ENCODE measurements at regions not wholly inside any gene's neighbourhood (a gene's known extent, or its start where the extent isn't known, plus 50 kb on each side); places are given as distances from the start of the nearest gene placed in this dataset.

GRCh38 chr10:55043540-55043939, 242.5 kb upstream of the PCDH15 start:
- no peaks in the 10 kb centered on the region for H3K27me3 Mint-ChIP-seq
- no peak overlapping the region for H3K27ac Mint-ChIP-seq
- no peak overlapping the region for H3K4me3 Mint-ChIP-seq (ENCODE audit: low read depth)
- TF ChIP-seq, protein P1, sequence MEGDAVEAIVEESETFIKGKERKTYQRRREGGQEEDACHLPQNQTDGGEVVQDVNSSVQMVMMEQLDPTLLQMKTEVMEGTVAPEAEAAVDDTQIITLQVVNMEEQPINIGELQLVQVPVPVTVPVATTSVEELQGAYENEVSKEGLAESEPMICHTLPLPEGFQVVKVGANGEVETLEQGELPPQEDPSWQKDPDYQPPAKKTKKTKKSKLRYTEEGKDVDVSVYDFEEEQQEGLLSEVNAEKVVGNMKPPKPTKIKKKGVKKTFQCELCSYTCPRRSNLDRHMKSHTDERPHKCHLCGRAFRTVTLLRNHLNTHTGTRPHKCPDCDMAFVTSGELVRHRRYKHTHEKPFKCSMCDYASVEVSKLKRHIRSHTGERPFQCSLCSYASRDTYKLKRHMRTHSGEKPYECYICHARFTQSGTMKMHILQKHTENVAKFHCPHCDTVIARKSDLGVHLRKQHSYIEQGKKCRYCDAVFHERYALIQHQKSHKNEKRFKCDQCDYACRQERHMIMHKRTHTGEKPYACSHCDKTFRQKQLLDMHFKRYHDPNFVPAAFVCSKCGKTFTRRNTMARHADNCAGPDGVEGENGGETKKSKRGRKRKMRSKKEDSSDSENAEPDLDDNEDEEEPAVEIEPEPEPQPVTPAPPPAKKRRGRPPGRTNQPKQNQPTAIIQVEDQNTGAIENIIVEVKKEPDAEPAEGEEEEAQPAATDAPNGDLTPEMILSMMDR (IDR thresholded peaks at IDR 0.05; ENCODE audit: unreplicated experiment), result no peak
- no peak for DNase-seq (ENCODE audit: low spot score, unreplicated experiment)
- no peaks in the 10 kb centered on the region for H3K36me3 Mint-ChIP-seq (ENCODE audit: insufficient read depth)
- no peaks in the 10 kb centered on the region for H3K9me3 Mint-ChIP-seq (ENCODE audit: low read depth)
- peaks cover 10% of the 10 kb centered on the region for H3K4me1 Mint-ChIP-seq (ENCODE audit: low read depth)

DNA sequence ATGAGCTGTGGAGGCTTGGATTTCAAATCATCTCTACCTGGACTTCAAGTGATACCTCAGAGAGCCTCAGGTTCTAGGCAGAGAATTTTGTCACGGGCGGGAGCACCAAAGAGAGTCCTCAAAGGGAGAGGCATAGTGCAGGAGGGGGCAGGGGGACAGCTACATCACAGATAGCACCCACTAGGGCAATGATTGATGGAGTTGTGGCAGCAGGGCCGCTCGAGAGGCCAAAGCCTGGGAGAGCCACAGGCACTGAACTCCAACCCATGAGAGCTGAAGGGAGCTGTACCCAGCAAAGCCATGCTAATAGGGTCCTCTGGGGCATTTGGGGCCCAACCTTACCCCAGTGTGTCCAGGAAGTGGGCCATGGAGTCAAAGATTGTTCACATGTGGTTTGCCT, 232.0 kb upstream of the PCDH15 start:
- H3K36me3 Mint-ChIP-seq (ENCODE audit: insufficient read depth), result no peaks in the 10 kb centered on the region
- TF ChIP-seq, protein P1 (IDR thresholded peaks at IDR 0.05; ENCODE audit: unreplicated experiment), result no peak

DNA sequence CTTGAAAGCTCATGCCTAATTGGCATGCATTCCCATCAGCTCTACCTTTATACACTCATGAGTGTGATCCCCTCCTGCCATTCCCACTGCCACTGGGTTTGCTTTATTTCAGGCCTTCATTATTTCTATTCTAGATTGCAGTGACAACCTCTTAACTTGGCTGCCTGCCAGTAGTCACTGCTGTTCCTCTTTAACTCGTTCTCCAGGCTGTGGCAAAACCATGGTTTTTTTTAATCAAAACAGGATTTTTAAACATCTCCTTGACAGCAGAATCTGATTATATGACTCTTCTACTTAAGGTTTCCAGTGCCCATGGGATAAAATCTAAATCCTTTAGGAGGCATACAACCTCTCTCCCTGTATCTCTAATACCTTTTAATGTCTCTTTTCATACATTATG, 223.7 kb upstream of the PCDH15 start:
- Mint-ChIP-seq H3K27me3 (no peaks in the 10 kb centered on the region), H3K4me3 (ENCODE audit: low read depth) (no peak overlapping the region), H3K36me3 (ENCODE audit: insufficient read depth) (no peaks in the 10 kb centered on the region), H3K27ac (no peak overlapping the region), H3K4me1 (ENCODE audit: low read depth) (no peaks in the 10 kb centered on the region), H3K9me3 (ENCODE audit: low read depth) (no peaks in the 10 kb centered on the region)
- no peak for DNase-seq (ENCODE audit: low spot score, unreplicated experiment)
- TF ChIP-seq, protein P1 (IDR thresholded peaks at IDR 0.05; ENCODE audit: unreplicated experiment), result no peak

More for the DNA sequence above, 232.0 kb upstream of the PCDH15 start:
- Mint-ChIP-seq H3K4me1 (ENCODE audit: low read depth) (no peaks in the 10 kb centered on the region), H3K9me3 (ENCODE audit: low read depth) (no peaks in the 10 kb centered on the region), H3K27ac (no peak overlapping the region), H3K27me3 (no peaks in the 10 kb centered on the region), H3K4me3 (ENCODE audit: low read depth) (no peak overlapping the region)
- no peak for DNase-seq (ENCODE audit: low spot score, unreplicated experiment)

DNA sequence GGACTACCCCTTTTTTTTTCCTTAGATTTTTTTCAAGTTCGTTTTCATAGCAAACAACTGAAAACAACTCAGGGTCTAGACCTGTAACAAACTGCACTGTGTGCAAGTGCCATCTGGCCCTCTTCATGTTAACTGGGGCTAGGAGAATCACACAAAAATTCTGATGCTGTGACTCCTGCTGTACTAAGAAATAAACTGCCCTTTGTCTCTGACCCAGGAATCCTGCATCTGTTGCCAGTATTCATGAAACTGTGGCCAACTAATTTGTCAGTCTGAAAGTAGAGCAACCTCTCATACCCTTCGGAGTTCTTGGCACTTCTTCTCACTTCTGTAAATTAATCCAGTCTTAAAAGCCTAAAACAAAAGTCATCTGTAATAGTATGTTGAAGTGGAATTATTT, 218.4 kb upstream of the PCDH15 start:
- no peak for DNase-seq (ENCODE audit: low spot score, unreplicated experiment)
- TF ChIP-seq, protein P1 (IDR thresholded peaks at IDR 0.05; ENCODE audit: unreplicated experiment), result no peak
- Mint-ChIP-seq H3K36me3 (ENCODE audit: insufficient read depth) (no peaks in the 10 kb centered on the region), H3K4me1 (ENCODE audit: low read depth) (no peaks in the 10 kb centered on the region), H3K27me3 (no peaks in the 10 kb centered on the region), H3K9me3 (ENCODE audit: low read depth) (no peaks in the 10 kb centered on the region), H3K4me3 (ENCODE audit: low read depth) (no peak overlapping the region), H3K27ac (no peak overlapping the region)

- Mint-ChIP-seq H3K4me3 (ENCODE audit: low read depth) (no peak overlapping the region), H3K36me3 (ENCODE audit: insufficient read depth) (no peaks in the 10 kb centered on the region), H3K4me1 (ENCODE audit: low read depth) (peaks cover 10% of the 10 kb centered on the region), H3K9me3 (ENCODE audit: low read depth) (no peaks in the 10 kb centered on the region), H3K27ac (no peak overlapping the region), H3K27me3 (no peaks in the 10 kb centered on the region)
- no peak for DNase-seq (ENCODE audit: low spot score, unreplicated experiment)
- TF ChIP-seq, protein P1 (IDR thresholded peaks at IDR 0.05; ENCODE audit: unreplicated experiment), result no peak
Measured at GRCh38 chr10:55013318-55013717, 212.3 kb upstream of the PCDH15 start.
